Type B pancreatic cell (in vitro differentiated cells): ENCODE measurements at regions not wholly inside any gene's neighbourhood (a gene's known extent, or its start where the extent isn't known, plus 50 kb on each side); places are given as distances from the start of the nearest gene placed in this dataset.
A peak's percentile ranks its signal among the peaks of the same experiment; 100 is the strongest.

Source experiments
- DNase-seq: peaks from one replicate; pipeline ENCODE4 v3.0.0; 2021; ENCODE audit warnings: mixed read lengths; ENCODE audit not compliant: unreplicated experiment; ENCODE audit errors: extremely low spot score
- H3K27ac Mint-ChIP-seq: 2 replicates; pipeline ENCODE4 v1.8.0; 2021; ENCODE audit warnings: mild to moderate bottlenecking, mixed read lengths
- H3K27me3 Mint-ChIP-seq: 2 replicates; pipeline ENCODE4 v1.8.0; 2021; ENCODE audit warnings: mixed read lengths
- H3K36me3 Mint-ChIP-seq: 2 replicates; pipeline ENCODE4 v1.8.0; 2021; ENCODE audit warnings: mixed read lengths
- H3K4me1 Mint-ChIP-seq: one replicate; pipeline ENCODE4 v1.8.0; 2021; ENCODE audit warnings: mixed read lengths; ENCODE audit not compliant: unreplicated experiment
- H3K4me3 Mint-ChIP-seq: 2 replicates; pipeline ENCODE4 v1.8.0; 2021; ENCODE audit warnings: mild to moderate bottlenecking, mixed read lengths
- H3K9me3 Mint-ChIP-seq: 2 replicates; pipeline ENCODE4 v1.8.0; 2021; ENCODE audit warnings: mixed read lengths
- TF ChIP-seq, protein P1 (sequence below): fragments of 200-600 bp; sonication (generic); conservative IDR thresholded peaks from 2 replicates; pipeline ENCODE4 v1.5.0; 2021; ENCODE audit warnings: antibody characterized with exemption, mild to moderate bottlenecking

GRCh38 chr6:47097092-47097945, 55.2 kb upstream of the ADGRF1 start:
- peaks cover 3% of the 10 kb centered on the region for H3K36me3 Mint-ChIP-seq
- H3K27ac Mint-ChIP-seq, result no peak overlapping the region
- H3K4me3 Mint-ChIP-seq, result no peak overlapping the region
- peaks cover 23% of the 10 kb centered on the region for H3K4me1 Mint-ChIP-seq
- TF ChIP-seq, protein P1, sequence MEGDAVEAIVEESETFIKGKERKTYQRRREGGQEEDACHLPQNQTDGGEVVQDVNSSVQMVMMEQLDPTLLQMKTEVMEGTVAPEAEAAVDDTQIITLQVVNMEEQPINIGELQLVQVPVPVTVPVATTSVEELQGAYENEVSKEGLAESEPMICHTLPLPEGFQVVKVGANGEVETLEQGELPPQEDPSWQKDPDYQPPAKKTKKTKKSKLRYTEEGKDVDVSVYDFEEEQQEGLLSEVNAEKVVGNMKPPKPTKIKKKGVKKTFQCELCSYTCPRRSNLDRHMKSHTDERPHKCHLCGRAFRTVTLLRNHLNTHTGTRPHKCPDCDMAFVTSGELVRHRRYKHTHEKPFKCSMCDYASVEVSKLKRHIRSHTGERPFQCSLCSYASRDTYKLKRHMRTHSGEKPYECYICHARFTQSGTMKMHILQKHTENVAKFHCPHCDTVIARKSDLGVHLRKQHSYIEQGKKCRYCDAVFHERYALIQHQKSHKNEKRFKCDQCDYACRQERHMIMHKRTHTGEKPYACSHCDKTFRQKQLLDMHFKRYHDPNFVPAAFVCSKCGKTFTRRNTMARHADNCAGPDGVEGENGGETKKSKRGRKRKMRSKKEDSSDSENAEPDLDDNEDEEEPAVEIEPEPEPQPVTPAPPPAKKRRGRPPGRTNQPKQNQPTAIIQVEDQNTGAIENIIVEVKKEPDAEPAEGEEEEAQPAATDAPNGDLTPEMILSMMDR, result peak; percentile 78
- H3K9me3 Mint-ChIP-seq, result no peaks in the 10 kb centered on the region
- DNase-seq, result no peak
- no peaks in the 10 kb centered on the region for H3K27me3 Mint-ChIP-seq

DNA sequence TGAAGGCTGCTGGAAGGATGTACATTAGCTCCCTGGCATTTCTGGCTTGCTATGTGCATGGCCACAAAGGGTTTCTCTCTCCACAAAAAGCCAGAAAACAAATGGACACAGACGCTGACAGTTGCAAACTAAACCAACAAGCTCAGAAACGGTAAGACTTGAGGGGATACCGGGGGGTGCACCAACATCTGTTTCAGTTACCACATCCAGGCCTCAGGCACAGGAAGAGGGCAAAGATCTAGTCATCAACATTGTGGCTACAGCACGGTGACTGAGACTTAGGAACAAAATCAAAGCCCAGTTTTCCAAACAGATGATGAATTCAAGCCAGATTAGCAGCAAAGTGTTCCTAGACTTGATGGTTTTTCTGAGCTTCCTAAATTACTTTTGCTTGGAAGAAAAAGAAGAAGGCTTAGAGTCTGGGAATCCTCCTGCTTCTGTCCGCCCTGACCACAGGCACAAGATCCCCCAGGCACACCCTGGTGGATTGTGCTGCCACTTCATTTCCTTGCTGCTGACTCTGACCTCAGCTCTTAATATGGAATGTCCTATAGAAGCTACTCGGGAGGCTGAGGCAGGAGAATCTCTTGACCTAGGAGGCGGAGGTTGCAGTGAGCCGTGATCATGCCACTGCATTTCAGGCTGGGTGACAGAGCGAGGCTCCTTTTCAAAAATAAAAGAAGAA, 54.2 kb upstream of the ADGRF1 start:
- no peak for DNase-seq
- H3K27me3 Mint-ChIP-seq, result no peaks in the 10 kb centered on the region
- TF ChIP-seq, protein P1, result no peak
- peaks cover 31% of the 10 kb centered on the region for H3K4me1 Mint-ChIP-seq
- H3K27ac Mint-ChIP-seq, result peak overlapping the region; percentile 38
- H3K36me3 Mint-ChIP-seq, result peaks cover 3% of the 10 kb centered on the region
- no peak overlapping the region for H3K4me3 Mint-ChIP-seq
- H3K9me3 Mint-ChIP-seq, result no peaks in the 10 kb centered on the region

GRCh38 chr6:47094241-47094925, 52.3 kb upstream of the ADGRF1 start:
- H3K4me3 Mint-ChIP-seq, result no peak overlapping the region
- H3K36me3 Mint-ChIP-seq, result no peaks in the 10 kb centered on the region
- peak overlapping the region; percentile 42 for H3K27ac Mint-ChIP-seq
- no peaks in the 10 kb centered on the region for H3K9me3 Mint-ChIP-seq
- peaks cover 31% of the 10 kb centered on the region for H3K4me1 Mint-ChIP-seq
- TF ChIP-seq, protein P1, result no peak
- no peaks in the 10 kb centered on the region for H3K27me3 Mint-ChIP-seq
- DNase-seq, result no peak

- Mint-ChIP-seq H3K4me3 (no peak overlapping the region), H3K9me3 (no peaks in the 10 kb centered on the region), H3K27me3 (no peaks in the 10 kb centered on the region), H3K27ac (no peak overlapping the region), H3K4me1 (peaks cover 31% of the 10 kb centered on the region), H3K36me3 (no peaks in the 10 kb centered on the region)
- no peak for DNase-seq
- TF ChIP-seq, protein P1, result no peak
Observed at GRCh38 chr6:47093169-47093568, 51.0 kb upstream of the ADGRF1 start.

DNA sequence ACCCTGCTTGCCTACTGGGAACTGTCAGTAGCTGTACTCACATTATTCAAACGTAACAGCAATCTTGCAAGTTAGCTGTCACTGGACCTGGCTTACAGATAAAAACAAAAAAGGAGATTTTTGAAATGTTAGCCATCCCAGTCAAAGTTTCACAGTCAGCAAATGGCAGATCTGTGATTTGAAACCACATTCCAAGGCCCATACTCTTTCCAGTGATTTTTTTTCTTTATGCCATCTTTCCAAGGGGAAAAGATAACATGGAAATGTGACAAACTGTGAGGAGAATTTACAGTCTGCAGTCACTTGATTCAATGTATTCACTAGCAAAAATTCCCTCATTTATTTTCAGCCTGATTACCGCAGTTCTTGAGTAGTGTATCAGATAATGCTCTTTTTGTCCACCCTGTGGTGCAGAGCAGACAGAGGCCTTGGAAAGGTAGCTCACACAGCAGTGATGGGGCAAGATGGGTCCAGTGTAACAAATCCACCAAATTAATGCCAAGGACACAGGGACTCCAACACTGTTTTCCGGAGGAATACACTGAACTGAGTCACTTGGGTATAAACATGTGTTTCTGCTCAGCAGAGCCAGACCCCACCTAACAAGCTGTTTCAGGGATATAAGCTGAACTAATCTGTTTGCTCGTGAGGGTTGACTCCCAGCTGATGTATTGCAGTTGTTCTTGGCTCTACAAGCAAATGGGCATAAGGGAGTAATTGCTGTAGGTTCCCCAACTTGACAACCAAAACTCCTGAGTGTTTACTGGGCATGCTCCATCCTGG, 49.9 kb upstream of the ADGRF1 start:
- Mint-ChIP-seq H3K27ac (no peak overlapping the region), H3K9me3 (no peaks in the 10 kb centered on the region), H3K27me3 (no peaks in the 10 kb centered on the region), H3K4me3 (no peak overlapping the region), H3K4me1 (peaks cover 31% of the 10 kb centered on the region), H3K36me3 (no peaks in the 10 kb centered on the region)
- TF ChIP-seq, protein P1, result no peak
- no peak for DNase-seq
